ENCODE measurements at regions not wholly inside any gene's neighbourhood (a gene's known extent, or its start where the extent isn't known, plus 50 kb on each side); places are given as distances from the start of the nearest gene placed in this dataset.
A peak's percentile ranks its signal among the peaks of the same experiment; 100 is the strongest.
"Not testable (repeated sequence)": the region's sequence is repeated elsewhere in the genome, so short reads cannot be mapped to it uniquely, and the experiment has no call there.

- DNase-seq, result no peak
These were observed 120.1 kb downstream of the ZNF486 start for GRCh38 chr19:20287070-20287469.

GRCh38 chr19:20285876-20286275 lies 118.9 kb downstream of the ZNF486 start:
- not testable (repeated sequence) for DNase-seq

GRCh38 chr19:20279516-20279915 lies 112.5 kb downstream of the ZNF486 start:
- DNase-seq, result no peak

- DNase-seq, result peak; percentile 61
These were observed 111.3 kb downstream of the ZNF486 start for GRCh38 chr19:20278342-20278741.

GRCh38 chr19:20276732-20277082 lies 109.7 kb downstream of the ZNF486 start:
- DNase-seq, result not testable (repeated sequence)

GRCh38 chr19:20276011-20276731 lies 109.2 kb downstream of the ZNF486 start:
- DNase-seq, result no peak

GRCh38 chr19:20273951-20274570 lies 107.0 kb downstream of the ZNF486 start:
- DNase-seq, result no peak

GRCh38 chr19:20273376-20273775 lies 106.4 kb downstream of the ZNF486 start:
- no peak for DNase-seq

GRCh38 chr19:20272627-20273010 lies 105.6 kb downstream of the ZNF486 start:
- not testable (repeated sequence) for DNase-seq

- DNase-seq, result not testable (repeated sequence)
These were observed 105.1 kb downstream of the ZNF486 start for GRCh38 chr19:20271927-20272626.

GRCh38 chr19:20271215-20271926 lies 104.4 kb downstream of the ZNF486 start:
- DNase-seq, result no peak

- DNase-seq, result no peak
These were observed 102.4 kb downstream of the ZNF486 start for GRCh38 chr19:20269461-20269860.

GRCh38 chr19:20261513-20261912 lies 94.5 kb downstream of the ZNF486 start:
- DNase-seq, result not testable (repeated sequence)

- not testable (repeated sequence) for DNase-seq
These were observed 93.7 kb downstream of the ZNF486 start for GRCh38 chr19:20260738-20261137.

- no peak for DNase-seq
These were observed 92.6 kb downstream of the ZNF486 start for GRCh38 chr19:20259615-20260014.

- no peak for DNase-seq
These were observed 89.6 kb downstream of the ZNF486 start for GRCh38 chr19:20256606-20257005.

GRCh38 chr19:20254121-20254520 lies 87.1 kb downstream of the ZNF486 start:
- no peak for DNase-seq

GRCh38 chr19:20252613-20253012 lies 85.6 kb downstream of the ZNF486 start:
- DNase-seq, result no peak

- DNase-seq, result no peak
These were observed 83.6 kb downstream of the ZNF486 start for GRCh38 chr19:20250627-20251026.

- DNase-seq, result no peak
These were observed 83.1 kb downstream of the ZNF486 start for GRCh38 chr19:20250121-20250520.

Data from islet precursor cell (in vitro differentiated cells).